ENCODE measurements at regions not wholly inside any gene's neighbourhood (a gene's known extent, or its start where the extent isn't known, plus 50 kb on each side); places are given as distances from the start of the nearest gene placed in this dataset.

DNA sequence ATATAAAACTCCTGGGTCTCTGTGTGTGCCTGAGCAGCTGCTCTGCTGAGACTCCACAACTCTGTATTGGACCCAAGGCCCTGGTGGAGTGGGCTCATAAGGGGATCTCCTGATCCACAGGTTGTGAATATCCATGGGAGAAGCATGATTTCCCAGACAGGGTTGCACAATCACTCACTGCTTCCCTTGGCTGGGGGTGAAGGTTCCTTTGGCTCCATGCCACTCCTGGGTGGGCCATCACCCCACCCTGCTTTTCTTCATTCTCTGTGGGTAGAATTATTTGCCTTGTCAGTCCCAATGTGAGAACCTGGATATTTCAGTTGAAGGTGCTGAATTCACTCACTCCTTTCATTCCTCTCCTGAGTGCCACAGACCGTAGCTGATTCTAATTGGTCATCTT is 205.2 kb upstream of the TMEM260 start:
- H4K91ac ChIP-seq (ENCODE audit: low read depth, low read length) = no peak overlapping the region
- no peak overlapping the region for H2BK120ac ChIP-seq (ENCODE audit: insufficient read depth, low read length, poor library complexity)
- H4K12ac ChIP-seq (ENCODE audit: low read depth, low read length) = no peak overlapping the region
- no peak overlapping the region for H4K8ac ChIP-seq (ENCODE audit: low read depth, low read length)
- H3K4me1 ChIP-seq (ENCODE audit: control insufficient read depth in 1 of 2, insufficient read depth in 2 of 2, low read length in 2 of 2) = no peaks in the 10 kb centered on the region
- no peaks in the 10 kb centered on the region for H3K36me3 ChIP-seq (ENCODE audit: control insufficient read depth in 1 of 2, insufficient read depth in 2 of 2, low read length in 2 of 2)
- H3K4ac ChIP-seq (ENCODE audit: low read depth, low read length) = no peak overlapping the region
- H3K4me3 ChIP-seq (ENCODE audit: low read depth, low read length) = no peak overlapping the region
- no peak overlapping the region for H3K27ac ChIP-seq (ENCODE audit: low read depth, low read length)
- no peak overlapping the region for H3K23ac ChIP-seq (ENCODE audit: low read length)
- no peak for DNase-seq
- no peak overlapping the region for H2BK12ac ChIP-seq (ENCODE audit: low read length)
- H3K79me2 ChIP-seq (ENCODE audit: control insufficient read depth, insufficient read depth, low read length, poor library complexity) = no peaks in the 10 kb centered on the region
- WGBS (ENCODE audit: extremely low coverage, insufficient coverage, insufficient read length) = no CpG with 5 or more reads among the region's 1 CpG
- H2AK5ac ChIP-seq (ENCODE audit: low read length) = no peak overlapping the region
- H3K9ac ChIP-seq (ENCODE audit: low read length) = no peak overlapping the region
- H3K18ac ChIP-seq (ENCODE audit: low read length) = no peak overlapping the region
- peaks cover 3% of the 10 kb centered on the region for H3K9me3 ChIP-seq (ENCODE audit: insufficient read depth, low read depth, low read length)
- H3K14ac ChIP-seq (ENCODE audit: low read length) = no peak overlapping the region
- no peaks in the 10 kb centered on the region for H3K27me3 ChIP-seq (ENCODE audit: insufficient read depth, low read length)
- no peak overlapping the region for H2AFZ ChIP-seq (ENCODE audit: insufficient read depth, low read length, poor library complexity)
- no peak overlapping the region for H2BK5ac ChIP-seq (ENCODE audit: low read depth, low read length, poor library complexity)
- no peaks in the 10 kb centered on the region for H3K79me1 ChIP-seq (ENCODE audit: low read length)
- no peak overlapping the region for H3K4me2 ChIP-seq (ENCODE audit: low read length)

DNA sequence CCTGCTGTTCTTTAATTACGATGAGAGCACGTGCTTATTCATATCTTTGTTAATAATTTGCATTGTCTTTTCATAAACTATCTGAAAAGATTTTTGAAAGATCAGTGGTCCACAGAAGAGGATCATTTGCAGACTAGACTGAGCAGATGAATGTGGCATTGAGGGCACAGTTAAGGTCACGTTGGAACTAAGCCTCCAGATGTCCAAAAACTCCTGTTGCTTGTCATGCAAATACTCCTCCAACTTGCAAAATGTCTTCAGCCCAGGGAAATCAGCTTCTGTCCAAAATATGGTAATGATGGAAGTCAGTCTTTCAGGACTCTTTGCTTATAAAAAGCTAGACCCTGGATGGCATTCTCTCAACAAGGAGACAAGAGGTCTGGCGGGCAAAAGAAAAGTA is 201.6 kb upstream of the TMEM260 start:
- Histone ChIP-seq H3K4ac (ENCODE audit: low read depth, low read length) (no peak overlapping the region), H3K36me3 (ENCODE audit: control insufficient read depth in 1 of 2, insufficient read depth in 2 of 2, low read length in 2 of 2) (no peaks in the 10 kb centered on the region), H3K79me1 (ENCODE audit: low read length) (no peaks in the 10 kb centered on the region), H3K79me2 (ENCODE audit: control insufficient read depth, insufficient read depth, low read length, poor library complexity) (no peaks in the 10 kb centered on the region), H2AK5ac (ENCODE audit: low read length) (no peak overlapping the region), H3K27ac (ENCODE audit: low read depth, low read length) (no peak overlapping the region), H3K9me3 (ENCODE audit: insufficient read depth, low read depth, low read length) (peaks cover 3% of the 10 kb centered on the region), H4K8ac (ENCODE audit: low read depth, low read length) (no peak overlapping the region), H4K12ac (ENCODE audit: low read depth, low read length) (no peak overlapping the region), H3K23ac (ENCODE audit: low read length) (no peak overlapping the region), H2BK12ac (ENCODE audit: low read length) (no peak overlapping the region), H3K9ac (ENCODE audit: low read length) (no peak overlapping the region), H3K14ac (ENCODE audit: low read length) (no peak overlapping the region), H3K4me3 (ENCODE audit: low read depth, low read length) (no peak overlapping the region), H4K91ac (ENCODE audit: low read depth, low read length) (no peak overlapping the region), H3K4me2 (ENCODE audit: low read length) (no peak overlapping the region), H2AFZ (ENCODE audit: insufficient read depth, low read length, poor library complexity) (no peak overlapping the region), H3K4me1 (ENCODE audit: control insufficient read depth in 1 of 2, insufficient read depth in 2 of 2, low read length in 2 of 2) (no peaks in the 10 kb centered on the region), H3K27me3 (ENCODE audit: insufficient read depth, low read length) (no peaks in the 10 kb centered on the region), H2BK120ac (ENCODE audit: insufficient read depth, low read length, poor library complexity) (no peak overlapping the region), H2BK5ac (ENCODE audit: low read depth, low read length, poor library complexity) (no peak overlapping the region), H3K18ac (ENCODE audit: low read length) (no peak overlapping the region)
- DNase-seq = no peak
- no CpG with 5 or more reads among the region's 4 CpGs for WGBS (ENCODE audit: extremely low coverage, insufficient coverage, insufficient read length)

DNA sequence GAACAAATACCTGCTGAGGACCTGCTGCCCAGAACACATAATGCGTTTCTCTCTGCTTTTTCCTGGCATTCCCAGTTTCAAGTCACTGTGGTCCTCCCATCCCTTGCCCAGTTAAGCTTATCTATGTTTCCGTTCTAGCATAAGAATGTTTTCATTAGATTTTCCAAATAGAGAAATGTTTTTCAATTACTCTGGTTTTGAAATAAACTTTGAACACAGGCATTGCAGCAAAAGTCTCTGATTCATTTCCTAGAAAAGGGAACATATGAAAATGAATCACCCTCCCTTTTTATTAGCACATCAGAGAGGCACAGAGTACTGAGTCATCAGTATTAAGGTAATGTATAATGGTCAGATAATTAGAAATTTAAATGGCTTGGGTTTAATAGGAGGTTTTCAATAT is 201.1 kb upstream of the TMEM260 start:
- Histone ChIP-seq H2BK120ac (ENCODE audit: insufficient read depth, low read length, poor library complexity) (no peak overlapping the region), H2AK5ac (ENCODE audit: low read length) (no peak overlapping the region), H3K23ac (ENCODE audit: low read length) (no peak overlapping the region), H3K4me1 (ENCODE audit: control insufficient read depth in 1 of 2, insufficient read depth in 2 of 2, low read length in 2 of 2) (no peaks in the 10 kb centered on the region), H3K79me2 (ENCODE audit: control insufficient read depth, insufficient read depth, low read length, poor library complexity) (no peaks in the 10 kb centered on the region), H2BK12ac (ENCODE audit: low read length) (no peak overlapping the region), H4K91ac (ENCODE audit: low read depth, low read length) (no peak overlapping the region), H3K36me3 (ENCODE audit: control insufficient read depth in 1 of 2, insufficient read depth in 2 of 2, low read length in 2 of 2) (no peaks in the 10 kb centered on the region), H3K4me3 (ENCODE audit: low read depth, low read length) (no peak overlapping the region), H3K14ac (ENCODE audit: low read length) (no peak overlapping the region), H3K27ac (ENCODE audit: low read depth, low read length) (no peak overlapping the region), H3K27me3 (ENCODE audit: insufficient read depth, low read length) (no peaks in the 10 kb centered on the region), H3K4ac (ENCODE audit: low read depth, low read length) (no peak overlapping the region), H3K9me3 (ENCODE audit: insufficient read depth, low read depth, low read length) (peaks cover 3% of the 10 kb centered on the region), H3K9ac (ENCODE audit: low read length) (no peak overlapping the region), H2AFZ (ENCODE audit: insufficient read depth, low read length, poor library complexity) (no peak overlapping the region), H4K8ac (ENCODE audit: low read depth, low read length) (no peak overlapping the region), H3K18ac (ENCODE audit: low read length) (no peak overlapping the region), H4K12ac (ENCODE audit: low read depth, low read length) (no peak overlapping the region), H3K79me1 (ENCODE audit: low read length) (no peaks in the 10 kb centered on the region), H3K4me2 (ENCODE audit: low read length) (no peak overlapping the region), H2BK5ac (ENCODE audit: low read depth, low read length, poor library complexity) (no peak overlapping the region)
- no CpG with 5 or more reads among the region's 2 CpGs for WGBS (ENCODE audit: extremely low coverage, insufficient coverage, insufficient read length)
- DNase-seq = peak in 1 of 2 donors; percentile 18

DNA sequence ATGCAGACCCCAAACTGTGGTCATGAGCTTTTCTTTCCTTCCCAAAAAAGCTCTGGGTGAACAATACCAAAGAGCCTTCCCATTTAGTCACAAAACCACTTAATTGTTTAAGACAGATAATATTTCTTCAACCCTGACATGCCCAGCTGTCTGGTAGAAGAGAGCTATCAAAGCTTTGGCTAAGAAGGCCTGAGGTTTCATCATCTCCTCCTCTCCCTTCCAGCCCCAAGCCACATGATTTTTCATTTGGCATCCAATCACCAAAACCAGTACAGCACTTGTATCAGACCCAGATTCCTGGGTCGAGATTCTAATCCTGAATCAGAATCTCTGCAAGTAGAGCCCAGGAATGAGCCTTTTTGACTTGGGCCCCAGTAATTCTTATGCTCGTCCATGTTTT is 199.6 kb upstream of the TMEM260 start:
- H3K4me2 ChIP-seq (ENCODE audit: low read length) = no peak overlapping the region
- no peak overlapping the region for H3K27ac ChIP-seq (ENCODE audit: low read depth, low read length)
- H3K18ac ChIP-seq (ENCODE audit: low read length) = no peak overlapping the region
- H2BK120ac ChIP-seq (ENCODE audit: insufficient read depth, low read length, poor library complexity) = no peak overlapping the region
- H4K8ac ChIP-seq (ENCODE audit: low read depth, low read length) = no peak overlapping the region
- no peaks in the 10 kb centered on the region for H3K36me3 ChIP-seq (ENCODE audit: control insufficient read depth in 1 of 2, insufficient read depth in 2 of 2, low read length in 2 of 2)
- H2AFZ ChIP-seq (ENCODE audit: insufficient read depth, low read length, poor library complexity) = no peak overlapping the region
- no peak overlapping the region for H3K23ac ChIP-seq (ENCODE audit: low read length)
- no peaks in the 10 kb centered on the region for H3K9me3 ChIP-seq (ENCODE audit: insufficient read depth, low read depth, low read length)
- no peak overlapping the region for H4K91ac ChIP-seq (ENCODE audit: low read depth, low read length)
- no peak overlapping the region for H3K9ac ChIP-seq (ENCODE audit: low read length)
- no peaks in the 10 kb centered on the region for H3K79me2 ChIP-seq (ENCODE audit: control insufficient read depth, insufficient read depth, low read length, poor library complexity)
- no peaks in the 10 kb centered on the region for H3K79me1 ChIP-seq (ENCODE audit: low read length)
- H2BK12ac ChIP-seq (ENCODE audit: low read length) = no peak overlapping the region
- H3K4ac ChIP-seq (ENCODE audit: low read depth, low read length) = no peak overlapping the region
- H4K12ac ChIP-seq (ENCODE audit: low read depth, low read length) = no peak overlapping the region
- no peaks in the 10 kb centered on the region for H3K27me3 ChIP-seq (ENCODE audit: insufficient read depth, low read length)
- H2AK5ac ChIP-seq (ENCODE audit: low read length) = no peak overlapping the region
- DNase-seq = no peak
- H3K4me3 ChIP-seq (ENCODE audit: low read depth, low read length) = no peak overlapping the region
- H2BK5ac ChIP-seq (ENCODE audit: low read depth, low read length, poor library complexity) = no peak overlapping the region
- H3K14ac ChIP-seq (ENCODE audit: low read length) = no peak overlapping the region
- H3K4me1 ChIP-seq (ENCODE audit: control insufficient read depth in 1 of 2, insufficient read depth in 2 of 2, low read length in 2 of 2) = no peaks in the 10 kb centered on the region
- WGBS (ENCODE audit: extremely low coverage, insufficient coverage, insufficient read length) = no CpG with 5 or more reads among the region's 2 CpGs

DNA sequence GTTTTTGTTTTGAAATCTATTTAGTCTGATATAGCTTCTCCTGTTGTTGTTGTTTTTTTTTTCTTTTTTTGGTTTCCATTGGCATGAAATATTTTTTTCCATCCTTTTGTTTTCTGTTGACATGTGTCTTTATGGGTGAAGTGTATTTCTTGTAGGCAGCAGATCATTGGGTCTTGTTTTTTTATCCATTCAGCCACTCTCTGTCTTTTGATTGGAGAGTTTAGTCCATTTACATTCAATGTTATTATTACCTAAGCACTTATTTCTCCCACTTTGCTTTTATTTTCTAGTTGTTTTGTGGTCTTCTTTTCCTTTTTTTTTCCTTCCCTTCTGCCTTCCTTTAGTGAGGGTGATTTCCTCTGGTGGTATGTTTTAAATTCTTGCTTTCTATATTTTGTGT is 193.6 kb upstream of the TMEM260 start:
- Histone ChIP-seq H3K4me1 (ENCODE audit: control insufficient read depth in 1 of 2, insufficient read depth in 2 of 2, low read length in 2 of 2) (no peaks in the 10 kb centered on the region), H4K91ac (ENCODE audit: low read depth, low read length) (no peak overlapping the region)

More for the DNA sequence above, 193.6 kb upstream of the TMEM260 start:
- Histone ChIP-seq H3K27me3 (ENCODE audit: insufficient read depth, low read length) (no peaks in the 10 kb centered on the region), H2BK5ac (ENCODE audit: low read depth, low read length, poor library complexity) (no peak overlapping the region), H3K18ac (ENCODE audit: low read length) (no peak overlapping the region), H3K4me2 (ENCODE audit: low read length) (no peak overlapping the region), H3K79me2 (ENCODE audit: control insufficient read depth, insufficient read depth, low read length, poor library complexity) (no peaks in the 10 kb centered on the region), H3K79me1 (ENCODE audit: low read length) (no peaks in the 10 kb centered on the region), H3K9ac (ENCODE audit: low read length) (no peak overlapping the region), H4K12ac (ENCODE audit: low read depth, low read length) (no peak overlapping the region), H3K14ac (ENCODE audit: low read length) (no peak overlapping the region), H3K9me3 (ENCODE audit: insufficient read depth, low read depth, low read length) (no peaks in the 10 kb centered on the region), H3K4ac (ENCODE audit: low read depth, low read length) (no peak overlapping the region), H2BK120ac (ENCODE audit: insufficient read depth, low read length, poor library complexity) (no peak overlapping the region), H2AFZ (ENCODE audit: insufficient read depth, low read length, poor library complexity) (no peak overlapping the region), H3K4me3 (ENCODE audit: low read depth, low read length) (no peak overlapping the region), H3K27ac (ENCODE audit: low read depth, low read length) (no peak overlapping the region), H4K8ac (ENCODE audit: low read depth, low read length) (no peak overlapping the region), H2BK12ac (ENCODE audit: low read length) (no peak overlapping the region), H3K36me3 (ENCODE audit: control insufficient read depth in 1 of 2, insufficient read depth in 2 of 2, low read length in 2 of 2) (no peaks in the 10 kb centered on the region), H3K23ac (ENCODE audit: low read length) (no peak overlapping the region), H2AK5ac (ENCODE audit: low read length) (no peak overlapping the region)
- DNase-seq = no peak
